ENCODE measurements at regions not wholly inside any gene's neighbourhood (a gene's known extent, or its start where the extent isn't known, plus 50 kb on each side); places are given as distances from the start of the nearest gene placed in this dataset.
"Not testable (repeated sequence)": the region's sequence is repeated elsewhere in the genome, so short reads cannot be mapped to it uniquely, and the experiment has no call there.

DNA sequence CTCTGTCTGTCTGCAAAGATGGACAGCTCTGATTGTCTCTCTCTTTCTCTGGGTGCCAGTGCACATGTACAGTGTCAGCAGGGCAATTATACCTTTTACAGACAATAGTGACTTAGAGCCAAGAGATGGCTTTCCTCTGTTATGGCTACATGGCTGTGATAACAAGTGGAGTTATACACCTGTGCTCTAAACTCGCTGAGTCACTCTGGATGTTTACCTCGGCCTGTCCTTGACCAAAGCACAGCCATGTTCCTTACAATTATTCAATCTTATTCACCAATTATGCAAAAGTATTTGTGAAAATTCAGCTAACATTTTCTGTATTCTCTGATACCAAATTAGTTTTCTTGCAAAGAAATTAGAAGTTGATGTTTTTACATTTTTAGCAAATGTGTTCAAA, 475.5 kb upstream of the CCDC196 start:
- intact Hi-C loops (cut with micrococcal nuclease): no loop called here
- Mint-ChIP-seq H3K4me1 (no peaks in the 10 kb centered on the region), H3K9me3 (no peaks in the 10 kb centered on the region), H3K36me3 (no peaks in the 10 kb centered on the region), H3K27me3 (ENCODE audit: low read depth in 2 of 2) (peaks cover 2 to 24% of the 10 kb centered on the region in 2 donors), H3K4me3 (no peak overlapping the region), H3K27ac (no peak overlapping the region)
- DNase-seq: no peak
- Histone ChIP-seq H3K4me1 (ENCODE audit: control insufficient read depth, insufficient read depth, low read length) (no peaks in the 10 kb centered on the region), H3K9me3 (ENCODE audit: control insufficient read depth, insufficient read depth, low read length) (no peaks in the 10 kb centered on the region), H3K36me3 (ENCODE audit: control insufficient read depth, insufficient read depth, low read length) (no peaks in the 10 kb centered on the region), H3K27ac (ENCODE audit: low read length) (no peak overlapping the region), H3K27me3 (ENCODE audit: control insufficient read depth, insufficient read depth, low read length) (no peaks in the 10 kb centered on the region), H3K4me3 (ENCODE audit: low read length) (no peak overlapping the region)
- no peak for ATAC-seq
- 78% methylated on average over 2 of the region's 2 CpGs for WGBS (ENCODE audit: insufficient coverage)
- TF ChIP-seq, protein P1, sequence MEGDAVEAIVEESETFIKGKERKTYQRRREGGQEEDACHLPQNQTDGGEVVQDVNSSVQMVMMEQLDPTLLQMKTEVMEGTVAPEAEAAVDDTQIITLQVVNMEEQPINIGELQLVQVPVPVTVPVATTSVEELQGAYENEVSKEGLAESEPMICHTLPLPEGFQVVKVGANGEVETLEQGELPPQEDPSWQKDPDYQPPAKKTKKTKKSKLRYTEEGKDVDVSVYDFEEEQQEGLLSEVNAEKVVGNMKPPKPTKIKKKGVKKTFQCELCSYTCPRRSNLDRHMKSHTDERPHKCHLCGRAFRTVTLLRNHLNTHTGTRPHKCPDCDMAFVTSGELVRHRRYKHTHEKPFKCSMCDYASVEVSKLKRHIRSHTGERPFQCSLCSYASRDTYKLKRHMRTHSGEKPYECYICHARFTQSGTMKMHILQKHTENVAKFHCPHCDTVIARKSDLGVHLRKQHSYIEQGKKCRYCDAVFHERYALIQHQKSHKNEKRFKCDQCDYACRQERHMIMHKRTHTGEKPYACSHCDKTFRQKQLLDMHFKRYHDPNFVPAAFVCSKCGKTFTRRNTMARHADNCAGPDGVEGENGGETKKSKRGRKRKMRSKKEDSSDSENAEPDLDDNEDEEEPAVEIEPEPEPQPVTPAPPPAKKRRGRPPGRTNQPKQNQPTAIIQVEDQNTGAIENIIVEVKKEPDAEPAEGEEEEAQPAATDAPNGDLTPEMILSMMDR (IDR thresholded peaks at IDR 0.05): no peak

DNA sequence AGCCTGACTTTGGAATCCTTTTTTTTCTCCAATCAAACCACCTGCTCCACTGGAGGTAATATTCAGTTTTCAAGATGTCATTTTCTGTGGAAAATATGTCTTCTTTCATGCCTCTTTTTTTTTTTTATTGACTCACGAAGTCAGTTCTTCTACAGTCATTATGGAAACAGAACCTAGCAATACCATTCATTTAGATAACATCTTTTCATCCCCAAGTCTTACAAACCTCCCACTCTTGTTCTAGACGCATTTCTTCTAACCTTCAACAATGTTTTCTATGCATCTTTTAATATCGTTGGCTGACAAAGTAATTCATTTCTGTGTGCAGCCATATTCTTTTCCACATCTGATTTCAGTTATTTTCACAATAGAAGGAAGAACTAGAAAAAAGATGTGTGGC, 474.3 kb upstream of the CCDC196 start:
- Mint-ChIP-seq H3K27ac (no peak overlapping the region), H3K4me1 (no peaks in the 10 kb centered on the region), H3K9me3 (peaks cover 2 to 3% of the 10 kb centered on the region in 2 donors), H3K36me3 (no peaks in the 10 kb centered on the region), H3K4me3 (no peak overlapping the region), H3K27me3 (ENCODE audit: low read depth in 2 of 2) (peaks cover 9 to 33% of the 10 kb centered on the region in 2 donors)
- Histone ChIP-seq H3K27me3 (ENCODE audit: control insufficient read depth, insufficient read depth, low read length) (no peaks in the 10 kb centered on the region), H3K4me1 (ENCODE audit: control insufficient read depth, insufficient read depth, low read length) (no peaks in the 10 kb centered on the region), H3K4me3 (ENCODE audit: low read length) (no peak overlapping the region), H3K9me3 (ENCODE audit: control insufficient read depth, insufficient read depth, low read length) (no peaks in the 10 kb centered on the region), H3K36me3 (ENCODE audit: control insufficient read depth, insufficient read depth, low read length) (no peaks in the 10 kb centered on the region), H3K27ac (ENCODE audit: low read length) (no peak overlapping the region)
- intact Hi-C loops (cut with micrococcal nuclease): no loop called here
- DNase-seq (no peak), ATAC-seq (no peak)
- TF ChIP-seq, protein P1 (IDR thresholded peaks at IDR 0.05): no peak
- WGBS (ENCODE audit: insufficient coverage): 60% methylated on average over 2 of the region's 3 CpGs

DNA sequence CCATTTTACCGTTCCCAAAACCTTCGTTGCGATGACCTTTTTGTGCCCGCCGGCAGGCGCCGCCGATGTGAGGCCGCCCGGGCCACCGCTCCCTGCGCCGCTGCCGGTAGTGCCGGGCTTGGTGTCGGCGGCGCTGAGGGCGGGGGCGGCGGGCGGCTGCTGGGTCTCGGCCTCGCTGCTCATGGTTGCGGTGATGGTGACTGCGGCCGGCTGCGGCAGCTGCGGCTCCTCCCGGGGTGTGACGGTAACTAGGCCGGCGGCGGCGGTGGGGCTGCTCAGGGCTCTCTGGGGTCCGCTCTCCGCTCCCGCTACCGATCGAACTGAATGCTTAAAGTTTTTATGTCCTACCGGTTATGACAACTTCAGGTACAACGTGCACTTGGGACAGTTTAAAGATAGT, 472.6 kb upstream of the CCDC196 start:
- ATAC-seq; H3K4me3 Mint-ChIP-seq; H3K36me3 Mint-ChIP-seq; H3K9me3 ChIP-seq (ENCODE audit: control insufficient read depth, insufficient read depth, low read length); H3K27me3 ChIP-seq (ENCODE audit: control insufficient read depth, insufficient read depth, low read length); H3K27ac ChIP-seq (ENCODE audit: low read length); intact Hi-C loops (cut with micrococcal nuclease); H3K4me3 ChIP-seq (ENCODE audit: low read length); H3K27ac Mint-ChIP-seq; H3K36me3 ChIP-seq (ENCODE audit: control insufficient read depth, insufficient read depth, low read length); H3K4me1 ChIP-seq (ENCODE audit: control insufficient read depth, insufficient read depth, low read length); H3K4me1 Mint-ChIP-seq; DNase-seq; H3K9me3 Mint-ChIP-seq: not testable (repeated sequence)
- WGBS (ENCODE audit: insufficient coverage): 94% methylated on average over 42 of the region's 42 CpGs
- peaks cover 13 to 33% of the 10 kb centered on the region in 2 donors for H3K27me3 Mint-ChIP-seq (ENCODE audit: low read depth in 2 of 2)

- ATAC-seq (no peak), DNase-seq (no peak)
- H3K27ac ChIP-seq (ENCODE audit: low read length): no peak overlapping the region
- Mint-ChIP-seq H3K36me3 (no peaks in the 10 kb centered on the region), H3K4me3 (no peak overlapping the region), H3K4me1 (no peaks in the 10 kb centered on the region), H3K9me3 (peaks cover 2 to 3% of the 10 kb centered on the region in 2 donors), H3K27ac (no peak overlapping the region), H3K27me3 (ENCODE audit: low read depth in 2 of 2) (peaks cover 13 to 25% of the 10 kb centered on the region in 2 donors)
- H3K4me3 ChIP-seq (ENCODE audit: low read length): no peak overlapping the region
- H3K36me3 ChIP-seq (ENCODE audit: control insufficient read depth, insufficient read depth, low read length): no peaks in the 10 kb centered on the region
- 86% methylated on average over 4 of the region's 4 CpGs for WGBS (ENCODE audit: insufficient coverage)
- H3K9me3 ChIP-seq (ENCODE audit: control insufficient read depth, insufficient read depth, low read length): no peaks in the 10 kb centered on the region
- no peaks in the 10 kb centered on the region for H3K27me3 ChIP-seq (ENCODE audit: control insufficient read depth, insufficient read depth, low read length)
- TF ChIP-seq, protein P1 (IDR thresholded peaks at IDR 0.05): no peak
- no peaks in the 10 kb centered on the region for H3K4me1 ChIP-seq (ENCODE audit: control insufficient read depth, insufficient read depth, low read length)
- intact Hi-C loops (cut with micrococcal nuclease): no loop called here
These were observed 470.9 kb upstream of the CCDC196 start for GRCh38 chr14:66015071-66015780.

Measured in natural killer cell (primary cell).